Neural progenitor cell (in vitro differentiated cells): ENCODE measurements at regions not wholly inside any gene's neighbourhood (a gene's known extent, or its start where the extent isn't known, plus 50 kb on each side); places are given as distances from the start of the nearest gene placed in this dataset.
A peak's percentile ranks its signal among the peaks of the same experiment; 100 is the strongest.

Experiments
- DNase-seq: peaks from one replicate; pipeline ENCODE4 v3.0.0-alpha.2; 2016; ENCODE audit warnings: low spot score
- H2AFZ ChIP-seq: fragments of 200-600 bp; sonication (generic); replicated peaks from 2 replicates; pipeline ENCODE4 v1.6.1; 2016; ENCODE audit warnings: antibody characterized with exemption
- H3F3A ChIP-seq: fragments of 200-600 bp; sonication (generic); 2 replicates; pipeline ENCODE4 v1.6.1; 2016; ENCODE audit warnings: antibody characterized with exemption, low read depth
- H3K27ac ChIP-seq: fragments of 200-600 bp; sonication (generic); 2 replicates; pipeline ENCODE4 v1.5.1; 2016; ENCODE audit warnings: mild to moderate bottlenecking
- H3K27me3 ChIP-seq: fragments of 200-600 bp; sonication (generic); 2 replicates; pipeline ENCODE4 v1.6.1; 2016; ENCODE audit warnings: mild to moderate bottlenecking, moderate library complexity
- H3K36me3 ChIP-seq: fragments of 200-600 bp; sonication (generic); 2 replicates; pipeline ENCODE4 v1.5.1; 2016
- H3K4me1 ChIP-seq: fragments of 200-600 bp; sonication (generic); 2 replicates; pipeline ENCODE4 v1.6.1; 2016; ENCODE audit warnings: mixed run types
- H3K4me2 ChIP-seq: fragments of 200-600 bp; sonication (generic); 2 replicates; pipeline ENCODE4 v1.6.1; 2016
- H3K4me3 ChIP-seq: fragments of 200-600 bp; sonication (generic); 2 replicates; pipeline ENCODE4 v1.5.1; 2016
- H3K79me2 ChIP-seq: fragments of 200-600 bp; sonication (generic); 2 replicates; pipeline ENCODE4 v1.6.1; 2016; ENCODE audit warnings: low read depth
- H3K9ac ChIP-seq: fragments of 200-600 bp; sonication (generic); 2 replicates; pipeline ENCODE4 v1.6.1; 2016
- H3K9me3 ChIP-seq: fragments of 200-600 bp; sonication (generic); 2 replicates; pipeline ENCODE4 v1.5.1; 2016; ENCODE audit warnings: low read depth
- H4K20me1 ChIP-seq: fragments of 200-600 bp; sonication (generic); 2 replicates; pipeline ENCODE4 v1.6.1; 2016; ENCODE audit warnings: low read depth
- H3K27ac Mint-ChIP-seq: 3 replicates; pipeline ENCODE4 v1.8.0; 2021; ENCODE audit warnings: mixed read lengths
- H3K27me3 Mint-ChIP-seq: 2 replicates; pipeline ENCODE4 v1.8.0; 2022; ENCODE audit warnings: low read depth, mild to moderate bottlenecking, inconsistent platforms, moderate library complexity, mixed read lengths; ENCODE audit not compliant: insufficient read depth
- H3K36me3 Mint-ChIP-seq: 3 replicates; pipeline ENCODE4 v1.8.0; 2021; ENCODE audit warnings: mixed read lengths
- H3K4me1 Mint-ChIP-seq: 3 replicates; pipeline ENCODE4 v1.8.0; 2021; ENCODE audit warnings: mixed read lengths
- H3K4me3 Mint-ChIP-seq: 3 replicates; pipeline ENCODE4 v1.8.0; 2021; ENCODE audit warnings: mild to moderate bottlenecking, moderate library complexity, mixed read lengths
- H3K9me3 Mint-ChIP-seq: 3 replicates; pipeline ENCODE4 v1.8.0; 2020; ENCODE audit warnings: mixed read lengths
- EZH2 ChIP-seq: fragments of 200-600 bp; sonication (generic); IDR thresholded peaks from 2 replicates; pipeline ENCODE4 v1.6.1; 2017; ENCODE audit warnings: antibody characterized with exemption, mild to moderate bottlenecking, moderate library complexity
- EZH2phosphoT487 ChIP-seq: fragments of 200-600 bp; sonication (generic); IDR thresholded peaks from 2 replicates; pipeline ENCODE4 v1.6.1; 2017; ENCODE audit warnings: antibody characterized with exemption
- TF ChIP-seq, protein P1 (sequence below): fragments of 200-600 bp; sonication (generic); IDR thresholded peaks from 2 replicates; pipeline ENCODE4 v1.5.1; 2017; ENCODE audit warnings: antibody characterized with exemption, mild to moderate bottlenecking

DNA sequence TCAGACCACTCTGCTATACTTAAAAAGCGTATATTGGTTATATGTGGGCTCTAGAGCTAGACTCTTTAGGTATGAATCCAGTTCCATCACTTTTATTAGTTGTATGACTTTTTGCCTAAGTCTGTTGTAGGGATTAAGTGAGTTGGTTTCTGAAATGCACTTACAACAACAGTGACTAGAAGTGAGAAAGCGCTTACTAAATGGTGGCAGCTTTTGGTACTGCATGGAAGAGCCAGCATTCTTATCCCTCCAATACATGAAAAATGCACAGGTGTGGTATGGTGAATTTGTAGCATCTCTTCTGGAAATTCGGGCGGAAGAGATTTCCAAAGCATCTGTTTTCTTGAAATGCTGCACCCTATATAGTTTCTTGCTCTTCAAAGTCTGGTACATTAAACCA lies 117.1 kb downstream of the SPANXA1 start:
- Histone ChIP-seq H3K4me2 (no peak overlapping the region), H3K4me1 (no peaks in the 10 kb centered on the region), H3K9ac (no peak overlapping the region), H2AFZ (no peak overlapping the region), H3K4me3 (no peak overlapping the region), H3K79me2 (no peaks in the 10 kb centered on the region), H3K36me3 (no peaks in the 10 kb centered on the region), H3K9me3 (no peaks in the 10 kb centered on the region), H3K27me3 (no peaks in the 10 kb centered on the region), H3F3A (no peaks in the 10 kb centered on the region), H3K27ac (no peak overlapping the region), H4K20me1 (no peaks in the 10 kb centered on the region)
- no peaks in the 10 kb centered on the region for H3K27me3 Mint-ChIP-seq
- H3K36me3 Mint-ChIP-seq, result no peaks in the 10 kb centered on the region
- DNase-seq, result peak; percentile 3
- H3K4me3 Mint-ChIP-seq, result no peak overlapping the region
- H3K27ac Mint-ChIP-seq, result no peak overlapping the region
- no peak for TF ChIP-seq EZH2
- TF ChIP-seq, protein P1, sequence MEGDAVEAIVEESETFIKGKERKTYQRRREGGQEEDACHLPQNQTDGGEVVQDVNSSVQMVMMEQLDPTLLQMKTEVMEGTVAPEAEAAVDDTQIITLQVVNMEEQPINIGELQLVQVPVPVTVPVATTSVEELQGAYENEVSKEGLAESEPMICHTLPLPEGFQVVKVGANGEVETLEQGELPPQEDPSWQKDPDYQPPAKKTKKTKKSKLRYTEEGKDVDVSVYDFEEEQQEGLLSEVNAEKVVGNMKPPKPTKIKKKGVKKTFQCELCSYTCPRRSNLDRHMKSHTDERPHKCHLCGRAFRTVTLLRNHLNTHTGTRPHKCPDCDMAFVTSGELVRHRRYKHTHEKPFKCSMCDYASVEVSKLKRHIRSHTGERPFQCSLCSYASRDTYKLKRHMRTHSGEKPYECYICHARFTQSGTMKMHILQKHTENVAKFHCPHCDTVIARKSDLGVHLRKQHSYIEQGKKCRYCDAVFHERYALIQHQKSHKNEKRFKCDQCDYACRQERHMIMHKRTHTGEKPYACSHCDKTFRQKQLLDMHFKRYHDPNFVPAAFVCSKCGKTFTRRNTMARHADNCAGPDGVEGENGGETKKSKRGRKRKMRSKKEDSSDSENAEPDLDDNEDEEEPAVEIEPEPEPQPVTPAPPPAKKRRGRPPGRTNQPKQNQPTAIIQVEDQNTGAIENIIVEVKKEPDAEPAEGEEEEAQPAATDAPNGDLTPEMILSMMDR, result peak; percentile 34
- H3K9me3 Mint-ChIP-seq, result peaks cover 2% of the 10 kb centered on the region
- H3K4me1 Mint-ChIP-seq, result no peaks in the 10 kb centered on the region

DNA sequence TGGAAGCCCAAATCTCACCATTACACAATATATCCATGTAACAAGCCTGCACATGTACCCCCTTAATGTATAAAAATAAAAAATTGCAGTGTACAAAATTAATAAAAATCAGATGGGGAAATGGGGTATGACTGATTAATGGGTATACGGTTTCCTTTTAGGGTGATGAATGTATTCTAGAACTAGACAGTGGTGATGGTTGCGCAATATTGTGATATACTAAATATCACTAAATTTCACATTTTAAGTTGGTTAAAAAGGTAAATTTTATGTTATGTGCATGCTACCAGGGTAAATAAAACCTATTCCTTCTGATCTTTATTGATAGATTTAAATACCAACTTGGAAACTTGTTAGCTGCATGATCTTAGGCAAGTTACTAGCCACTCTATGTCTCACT lies 129.4 kb downstream of the SPANXA1 start:
- Histone ChIP-seq H3K9me3 (no peaks in the 10 kb centered on the region), H2AFZ (no peak overlapping the region), H3K27ac (no peak overlapping the region), H3K79me2 (no peaks in the 10 kb centered on the region), H3F3A (no peaks in the 10 kb centered on the region), H3K4me1 (no peaks in the 10 kb centered on the region), H3K36me3 (no peaks in the 10 kb centered on the region), H4K20me1 (no peaks in the 10 kb centered on the region), H3K4me2 (no peak overlapping the region), H3K27me3 (no peaks in the 10 kb centered on the region), H3K9ac (no peak overlapping the region), H3K4me3 (no peak overlapping the region)
- no peaks in the 10 kb centered on the region for H3K27me3 Mint-ChIP-seq
- TF ChIP-seq EZH2 (no peak), EZH2phosphoT487 (no peak)
- TF ChIP-seq, protein P1, result no peak
- no peak overlapping the region for H3K27ac Mint-ChIP-seq
- H3K9me3 Mint-ChIP-seq, result peaks cover 10% of the 10 kb centered on the region
- no peak for DNase-seq
- no peak overlapping the region for H3K4me3 Mint-ChIP-seq
- no peaks in the 10 kb centered on the region for H3K4me1 Mint-ChIP-seq
- H3K36me3 Mint-ChIP-seq, result no peaks in the 10 kb centered on the region

DNA sequence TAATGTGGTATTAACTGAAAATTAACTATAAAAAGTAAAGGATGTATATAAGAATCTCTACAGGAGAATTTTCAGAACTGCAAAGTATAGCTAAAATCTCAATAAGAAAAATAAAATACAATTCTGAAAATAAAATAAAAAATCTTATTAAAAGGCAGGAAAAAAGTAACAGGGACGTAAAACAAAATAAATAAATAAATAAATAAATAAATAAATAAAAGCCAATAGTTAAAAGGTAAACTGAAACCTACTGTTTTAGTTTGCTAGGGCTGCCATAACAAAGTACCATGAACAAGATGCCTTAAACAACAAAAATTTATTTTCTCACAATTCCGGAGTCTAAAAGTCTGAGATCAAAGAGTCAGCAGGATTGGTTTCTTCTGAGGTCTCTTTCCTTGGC lies 140.6 kb downstream of the SPANXA1 start:
- no peaks in the 10 kb centered on the region for H3K4me1 ChIP-seq
- no peaks in the 10 kb centered on the region for H3F3A ChIP-seq
- H3K27ac Mint-ChIP-seq, result no peak overlapping the region
- DNase-seq, result no peak
- no peaks in the 10 kb centered on the region for H3K79me2 ChIP-seq
- H3K27me3 Mint-ChIP-seq, result no peaks in the 10 kb centered on the region
- H2AFZ ChIP-seq, result no peak overlapping the region
- H3K27ac ChIP-seq, result no peak overlapping the region
- no peak overlapping the region for H3K4me3 Mint-ChIP-seq
- H3K9me3 ChIP-seq, result peaks cover 11% of the 10 kb centered on the region
- H3K27me3 ChIP-seq, result no peaks in the 10 kb centered on the region
- H3K4me1 Mint-ChIP-seq, result no peaks in the 10 kb centered on the region
- no peak overlapping the region for H3K4me2 ChIP-seq
- H3K36me3 Mint-ChIP-seq, result no peaks in the 10 kb centered on the region
- TF ChIP-seq EZH2phosphoT487 (no peak), EZH2 (no peak)
- TF ChIP-seq, protein P1, result no peak
- no peaks in the 10 kb centered on the region for H4K20me1 ChIP-seq
- peaks cover 1% of the 10 kb centered on the region for H3K9me3 Mint-ChIP-seq
- no peak overlapping the region for H3K9ac ChIP-seq
- no peak overlapping the region for H3K4me3 ChIP-seq
- no peaks in the 10 kb centered on the region for H3K36me3 ChIP-seq

DNA sequence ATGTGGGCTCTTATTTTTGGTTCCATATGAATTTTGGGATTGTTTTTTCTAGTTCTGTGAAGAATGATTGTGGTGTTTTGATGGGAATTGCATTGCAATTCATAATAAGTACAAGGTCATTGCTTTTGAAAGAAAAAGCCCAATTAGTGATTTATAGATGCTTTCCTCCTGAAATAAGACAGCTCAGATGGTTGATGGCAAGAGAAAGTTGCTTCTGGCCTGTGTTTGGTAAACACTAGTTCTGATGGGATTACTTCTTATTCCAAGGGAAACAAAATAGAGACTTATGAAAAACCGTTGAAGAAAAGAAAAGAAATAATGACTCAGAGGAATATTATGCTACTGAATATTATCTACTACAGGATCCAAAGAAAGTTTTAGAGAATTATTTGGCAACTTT lies 144.9 kb downstream of the SPANXA1 start:
- H3K27ac ChIP-seq, result no peak overlapping the region
- no peaks in the 10 kb centered on the region for H3K36me3 ChIP-seq
- H3K9me3 ChIP-seq, result peaks cover 2% of the 10 kb centered on the region
- H3K4me3 ChIP-seq, result no peak overlapping the region
- H3K79me2 ChIP-seq, result no peaks in the 10 kb centered on the region
- no peak overlapping the region for H3K27ac Mint-ChIP-seq
- H3K4me2 ChIP-seq, result no peak overlapping the region
- DNase-seq, result no peak
- H2AFZ ChIP-seq, result no peak overlapping the region
- TF ChIP-seq EZH2phosphoT487 (no peak), EZH2 (no peak)
- TF ChIP-seq, protein P1, result no peak
- H3K27me3 ChIP-seq, result no peaks in the 10 kb centered on the region
- no peaks in the 10 kb centered on the region for H3F3A ChIP-seq
- no peak overlapping the region for H3K4me3 Mint-ChIP-seq
- peaks cover 3% of the 10 kb centered on the region for H3K9me3 Mint-ChIP-seq
- H3K4me1 ChIP-seq, result no peaks in the 10 kb centered on the region
- no peaks in the 10 kb centered on the region for H4K20me1 ChIP-seq
- no peaks in the 10 kb centered on the region for H3K27me3 Mint-ChIP-seq
- H3K4me1 Mint-ChIP-seq, result no peaks in the 10 kb centered on the region
- H3K9ac ChIP-seq, result no peak overlapping the region
- H3K36me3 Mint-ChIP-seq, result no peaks in the 10 kb centered on the region
